GM12875 (cell line): ENCODE measurements at regions not wholly inside any gene's neighbourhood (a gene's known extent, or its start where the extent isn't known, plus 50 kb on each side); places are given as distances from the start of the nearest gene placed in this dataset.

Experiments
- H3K4me3 ChIP-seq: one replicate; pipeline ENCODE4 v1.5.1; 2011; ENCODE audit warnings: low read depth, low read length, control low read depth
- TF ChIP-seq, protein P1 (sequence below): IDR thresholded peaks from 2 replicates; pipeline ENCODE4 v1.5.1; 2011; ENCODE audit warnings: low read depth, mild to moderate bottlenecking, control low read depth, inconsistent platforms, low read length, moderate library complexity, borderline replicate concordance; ENCODE audit not compliant: insufficient read depth

DNA sequence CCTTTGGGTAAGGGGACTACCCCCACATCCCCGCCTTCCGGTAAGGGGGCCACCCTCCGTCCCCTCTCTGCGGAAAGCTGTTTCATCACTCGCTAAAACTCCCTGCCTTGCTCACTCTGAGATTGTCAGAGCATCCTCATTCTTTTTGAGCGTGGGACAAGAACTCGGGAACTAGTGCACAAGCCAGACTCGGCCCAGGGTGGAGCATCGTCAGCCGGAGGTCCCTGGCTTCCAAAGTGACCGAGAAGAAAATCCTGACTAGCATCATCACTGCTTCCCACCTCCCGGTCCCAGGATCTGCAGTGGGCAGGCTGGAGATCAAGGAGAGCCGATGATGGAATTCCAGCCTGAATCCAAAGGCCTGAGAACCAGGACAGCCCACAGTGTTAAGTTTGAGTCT lies 380.3 kb downstream of the SEC14L1 start:
- TF ChIP-seq, protein P1, sequence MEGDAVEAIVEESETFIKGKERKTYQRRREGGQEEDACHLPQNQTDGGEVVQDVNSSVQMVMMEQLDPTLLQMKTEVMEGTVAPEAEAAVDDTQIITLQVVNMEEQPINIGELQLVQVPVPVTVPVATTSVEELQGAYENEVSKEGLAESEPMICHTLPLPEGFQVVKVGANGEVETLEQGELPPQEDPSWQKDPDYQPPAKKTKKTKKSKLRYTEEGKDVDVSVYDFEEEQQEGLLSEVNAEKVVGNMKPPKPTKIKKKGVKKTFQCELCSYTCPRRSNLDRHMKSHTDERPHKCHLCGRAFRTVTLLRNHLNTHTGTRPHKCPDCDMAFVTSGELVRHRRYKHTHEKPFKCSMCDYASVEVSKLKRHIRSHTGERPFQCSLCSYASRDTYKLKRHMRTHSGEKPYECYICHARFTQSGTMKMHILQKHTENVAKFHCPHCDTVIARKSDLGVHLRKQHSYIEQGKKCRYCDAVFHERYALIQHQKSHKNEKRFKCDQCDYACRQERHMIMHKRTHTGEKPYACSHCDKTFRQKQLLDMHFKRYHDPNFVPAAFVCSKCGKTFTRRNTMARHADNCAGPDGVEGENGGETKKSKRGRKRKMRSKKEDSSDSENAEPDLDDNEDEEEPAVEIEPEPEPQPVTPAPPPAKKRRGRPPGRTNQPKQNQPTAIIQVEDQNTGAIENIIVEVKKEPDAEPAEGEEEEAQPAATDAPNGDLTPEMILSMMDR: no peak
- no peak overlapping the region for H3K4me3 ChIP-seq

GRCh38 chr17:77523540-77523939 lies 382.8 kb downstream of the SEC14L1 start:
- TF ChIP-seq, protein P1: no peak

GRCh38 chr17:77526259-77526711 lies 385.5 kb downstream of the SEC14L1 start:
- TF ChIP-seq, protein P1: no peak
- no peak overlapping the region for H3K4me3 ChIP-seq

More at GRCh38 chr17:77523540-77523939, 382.8 kb downstream of the SEC14L1 start:
- H3K4me3 ChIP-seq: no peak overlapping the region

GRCh38 chr17:77526728-77527350 lies 386.1 kb downstream of the SEC14L1 start:
- TF ChIP-seq, protein P1: no peak
- no peak overlapping the region for H3K4me3 ChIP-seq

DNA sequence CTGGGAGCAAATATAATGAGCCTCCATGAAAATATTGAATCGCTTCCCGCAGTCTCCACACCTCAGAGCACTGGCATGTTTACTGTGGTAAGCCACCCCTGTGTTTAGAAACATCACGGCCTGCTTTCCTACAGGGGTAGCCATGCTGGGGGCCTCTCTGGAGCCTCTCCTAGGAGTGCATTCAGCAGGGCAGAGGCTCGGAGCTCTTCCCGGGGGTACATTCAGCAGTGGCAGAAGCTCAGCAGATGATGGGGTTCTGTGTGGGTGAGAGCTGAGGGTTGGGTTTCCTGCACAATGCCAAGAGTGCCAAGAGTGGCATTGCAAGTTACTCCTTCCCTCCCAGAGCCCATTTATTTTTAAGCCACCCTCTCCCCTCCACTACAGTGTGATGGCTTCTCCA lies 386.6 kb downstream of the SEC14L1 start:
- H3K4me3 ChIP-seq: no peak overlapping the region
- TF ChIP-seq, protein P1: no peak

GRCh38 chr17:77527836-77528505 lies 387.2 kb downstream of the SEC14L1 start:
- H3K4me3 ChIP-seq: no peak overlapping the region
- TF ChIP-seq, protein P1: no peak
